HG02610 (cell line): ENCODE measurements at regions not wholly inside any gene's neighbourhood (a gene's known extent, or its start where the extent isn't known, plus 50 kb on each side); places are given as distances from the start of the nearest gene placed in this dataset.
A peak's percentile ranks its signal among the peaks of the same experiment; 100 is the strongest.

Experiments
- ATAC-seq: cut with Tn5 transposase; IDR thresholded peaks from one replicate; pipeline ENCODE4 v1.9.1; 2021; ENCODE audit warnings: mild to moderate bottlenecking, moderate library complexity; ENCODE audit not compliant: unreplicated experiment

DNA sequence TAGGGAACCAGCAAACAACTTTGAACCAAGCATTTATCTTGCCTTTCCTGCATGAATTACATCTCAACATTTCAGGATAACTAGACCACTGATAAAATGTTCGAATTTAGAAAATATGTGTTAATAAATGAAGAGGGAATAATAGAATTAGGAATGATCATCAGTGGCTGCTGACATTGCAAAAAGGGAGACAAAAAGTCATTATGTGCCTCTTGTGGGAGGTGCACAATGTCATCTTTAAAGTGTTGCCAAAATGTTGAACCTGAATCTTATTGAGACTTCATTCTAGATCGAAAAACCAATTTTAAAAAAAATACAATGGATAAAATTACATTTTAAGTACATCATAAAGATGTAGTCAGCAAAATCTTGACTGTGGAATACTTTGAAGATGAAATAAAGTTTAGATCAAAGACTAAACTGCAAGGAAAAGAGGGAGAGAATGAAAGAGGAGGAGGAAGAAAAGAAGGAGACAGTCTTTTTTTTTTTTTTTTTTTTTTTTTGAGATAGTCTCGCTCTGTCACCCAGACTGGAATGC is 299.3 kb downstream of the FBXW7 start:
- no peak for ATAC-seq

DNA sequence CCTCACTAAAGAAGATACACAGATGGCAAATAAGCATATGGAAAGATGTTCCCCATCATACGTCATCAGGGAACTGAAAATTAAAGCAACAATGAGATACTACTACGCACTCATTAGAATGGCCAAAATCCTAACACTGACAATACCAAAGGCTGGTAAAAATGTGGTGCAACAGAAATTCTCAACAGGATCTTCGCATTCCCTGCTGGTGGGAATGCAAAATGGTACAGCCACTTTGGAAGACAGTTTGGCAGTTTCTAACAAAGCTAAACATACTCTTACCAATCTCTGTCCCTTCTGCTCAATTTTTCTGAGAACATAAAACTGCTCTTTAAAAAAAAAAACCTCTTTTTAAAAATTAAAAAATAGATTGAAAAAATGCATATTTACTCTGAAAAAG is 300.2 kb downstream of the FBXW7 start:
- ATAC-seq: no peak

DNA sequence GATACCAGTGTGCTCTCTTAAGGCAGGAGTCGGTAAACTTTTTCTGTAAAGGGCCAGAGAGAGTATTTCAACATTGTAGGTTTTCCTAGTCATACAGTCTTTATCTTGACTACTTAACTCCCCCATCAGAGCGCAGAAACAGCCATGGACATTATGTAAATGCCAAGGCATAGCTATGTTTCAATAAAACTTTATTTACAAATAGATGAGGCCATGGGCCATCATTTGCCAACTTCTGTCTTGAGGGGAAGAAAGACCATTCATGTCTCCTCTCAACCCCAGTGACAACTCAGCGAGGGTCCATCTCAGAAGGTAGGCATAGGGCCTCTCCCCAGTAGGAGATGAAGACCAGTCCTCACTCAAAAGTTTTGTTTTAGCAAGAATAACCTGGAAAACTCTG is 301.3 kb downstream of the FBXW7 start:
- no peak for ATAC-seq

DNA sequence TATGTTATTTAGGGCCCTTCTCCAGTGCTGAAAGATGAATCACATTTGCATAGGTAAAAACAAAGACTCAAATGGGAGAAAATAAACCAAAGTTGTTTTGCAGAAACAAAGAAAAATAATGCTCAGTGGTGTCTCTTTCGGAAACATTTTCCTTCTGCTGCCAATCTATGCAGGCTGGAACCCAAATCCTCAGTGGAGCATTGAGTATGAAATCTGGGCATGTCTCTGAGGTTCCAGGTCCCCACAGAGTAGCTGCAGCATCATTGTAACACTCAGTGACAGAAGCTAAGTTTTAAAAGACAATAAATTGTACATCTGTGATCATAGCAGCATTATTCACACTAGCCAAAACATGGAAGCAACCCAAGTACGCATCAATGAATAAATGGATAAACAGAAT is 303.6 kb downstream of the FBXW7 start:
- no peak for ATAC-seq

DNA sequence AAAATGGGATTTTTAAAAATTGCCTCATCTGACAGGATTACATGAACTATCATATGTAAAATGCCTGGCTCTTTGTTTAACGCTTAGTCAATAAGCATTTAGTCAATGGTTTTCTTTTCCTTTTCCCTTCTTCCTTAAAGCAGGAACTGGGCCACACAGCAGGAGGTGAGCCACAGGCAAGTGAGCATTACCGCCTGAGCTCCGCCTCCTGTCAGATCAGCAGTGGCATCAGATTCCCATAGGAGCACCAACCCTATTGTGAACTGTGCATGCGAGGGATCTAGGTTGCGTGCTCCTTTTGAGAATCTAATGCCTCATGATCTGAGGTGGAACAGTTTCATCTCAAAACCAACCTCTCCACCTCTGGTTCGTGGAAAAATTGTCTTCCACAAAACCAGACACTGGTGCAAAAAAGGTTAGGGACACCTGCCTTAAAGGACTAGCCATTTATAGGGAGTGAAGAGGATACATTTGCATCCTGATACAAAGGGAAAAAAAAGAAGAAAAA is 306.1 kb downstream of the FBXW7 start:
- no peak for ATAC-seq

DNA sequence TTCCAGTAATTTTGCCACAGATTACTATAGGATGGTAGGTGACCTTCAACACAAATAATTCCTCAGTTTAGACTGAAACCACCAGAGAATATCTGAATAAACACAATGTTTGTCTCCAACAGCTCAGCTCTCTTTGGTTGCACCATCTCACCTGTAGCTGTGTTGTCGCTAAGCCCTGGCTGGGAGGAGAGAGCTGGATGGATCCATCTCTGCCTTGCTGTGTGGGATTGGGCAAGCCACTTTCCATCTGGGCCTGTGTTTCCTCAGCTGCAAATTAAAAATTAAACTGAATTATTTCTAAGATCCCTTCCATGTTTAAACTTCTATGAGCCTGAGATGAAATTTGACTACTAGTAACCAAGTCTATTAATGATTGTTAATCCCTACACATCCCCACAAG is 310.2 kb downstream of the FBXW7 start:
- ATAC-seq: no peak

DNA sequence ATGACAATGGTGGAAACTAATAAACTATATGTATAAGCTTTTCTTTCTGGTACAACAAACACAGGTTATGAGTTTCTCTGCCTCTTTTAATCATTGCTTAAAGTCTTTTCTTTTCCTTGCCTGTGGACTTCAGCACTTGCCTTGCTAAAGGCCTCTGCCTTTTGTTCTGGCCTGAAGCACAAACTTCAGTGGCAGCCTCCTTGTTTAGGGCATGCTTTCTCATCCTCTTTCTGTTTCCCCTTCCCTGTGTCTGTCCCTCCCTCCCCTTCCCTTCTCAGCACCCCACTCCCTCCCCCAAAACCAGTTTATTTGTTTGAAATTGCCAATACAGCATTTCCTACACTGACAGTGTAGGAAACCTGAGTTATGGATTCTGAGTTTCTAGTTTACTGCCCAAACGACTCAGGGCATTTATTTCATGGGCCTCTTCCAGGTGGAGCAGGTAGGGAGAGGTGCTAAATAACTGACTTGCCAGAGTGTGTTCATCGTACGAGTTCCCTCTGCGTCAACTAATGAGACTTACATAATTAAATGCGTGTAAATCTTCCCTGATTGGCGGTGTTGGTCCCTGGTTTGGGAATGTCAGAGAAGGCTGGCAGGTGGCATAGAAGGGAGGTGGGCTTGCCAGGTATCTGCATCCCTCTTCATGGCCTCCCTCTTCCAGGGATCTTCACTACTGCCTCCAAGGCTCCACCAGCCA is 311.0 kb downstream of the FBXW7 start:
- ATAC-seq: no peak

DNA sequence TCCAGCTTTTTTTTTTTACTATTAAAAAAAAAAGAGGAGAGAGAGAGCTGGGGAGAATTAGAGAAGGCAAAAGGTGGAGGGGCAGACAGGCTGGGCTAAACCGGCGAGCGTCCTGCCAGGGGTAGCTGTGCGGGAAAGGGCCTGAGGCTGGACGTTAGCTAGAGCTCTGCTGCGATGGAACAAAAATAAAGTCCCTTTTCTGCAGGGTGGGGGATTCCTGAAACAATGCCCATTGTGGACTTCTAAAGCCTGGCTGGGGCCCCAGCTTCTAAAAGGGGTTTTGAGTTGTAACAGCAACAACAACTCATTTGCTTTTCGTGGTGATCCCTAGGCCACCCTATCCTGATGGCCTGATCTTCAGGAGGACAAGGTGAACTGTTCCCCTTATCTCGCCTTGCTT is 311.7 kb downstream of the FBXW7 start:
- no peak for ATAC-seq

DNA sequence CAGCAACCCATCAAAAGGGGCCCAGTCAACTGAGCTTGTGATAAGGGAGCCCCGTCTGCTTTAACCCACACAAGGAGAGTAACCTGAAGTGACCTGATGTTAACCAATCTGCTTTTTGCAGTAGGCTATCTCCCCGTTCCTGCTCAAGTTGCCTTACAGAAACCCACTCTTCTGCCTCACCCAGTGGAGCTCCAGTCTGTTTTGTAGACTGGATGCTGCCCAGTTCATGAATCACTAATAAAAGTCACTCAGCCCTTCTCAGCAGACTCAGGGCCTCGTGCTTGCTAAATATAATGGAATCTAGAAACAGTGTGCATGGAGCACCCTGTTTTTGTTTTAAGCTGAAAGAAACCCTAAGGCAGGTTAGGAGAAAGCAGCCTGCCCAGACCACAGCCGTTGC is 312.3 kb downstream of the FBXW7 start:
- ATAC-seq: no peak

DNA sequence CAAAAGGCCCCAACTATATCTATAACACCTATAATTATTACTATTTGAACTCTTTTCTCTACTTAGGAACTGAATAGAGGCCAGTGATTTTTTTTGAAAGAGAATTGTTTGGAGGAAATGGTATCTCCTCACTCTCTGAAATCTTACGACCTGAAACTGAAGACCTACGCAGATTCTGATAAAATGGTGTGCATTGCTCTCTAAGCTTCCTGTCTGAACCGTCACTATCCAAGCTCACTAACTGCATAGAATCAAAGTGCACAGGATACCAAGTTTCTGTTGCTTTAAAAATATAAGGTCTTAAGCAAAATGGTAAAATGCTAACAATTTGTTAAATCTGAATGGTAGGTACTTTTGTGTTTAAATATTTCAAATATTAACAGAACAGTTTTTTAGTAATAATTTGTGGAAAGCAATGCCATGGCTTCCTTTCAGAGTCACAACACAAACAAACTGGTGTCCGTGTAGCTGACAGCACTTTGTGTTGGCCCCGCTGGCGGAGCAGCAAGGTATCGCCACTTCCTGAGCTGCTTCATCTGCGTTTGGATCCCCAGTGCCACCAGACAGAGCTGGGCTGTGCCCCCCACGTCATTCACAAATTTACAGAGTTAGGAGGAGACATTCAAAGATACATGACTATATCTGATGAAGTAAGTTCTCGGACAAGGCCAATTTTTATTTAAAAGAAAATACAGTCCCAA is 313.9 kb downstream of the FBXW7 start:
- ATAC-seq: no peak

DNA sequence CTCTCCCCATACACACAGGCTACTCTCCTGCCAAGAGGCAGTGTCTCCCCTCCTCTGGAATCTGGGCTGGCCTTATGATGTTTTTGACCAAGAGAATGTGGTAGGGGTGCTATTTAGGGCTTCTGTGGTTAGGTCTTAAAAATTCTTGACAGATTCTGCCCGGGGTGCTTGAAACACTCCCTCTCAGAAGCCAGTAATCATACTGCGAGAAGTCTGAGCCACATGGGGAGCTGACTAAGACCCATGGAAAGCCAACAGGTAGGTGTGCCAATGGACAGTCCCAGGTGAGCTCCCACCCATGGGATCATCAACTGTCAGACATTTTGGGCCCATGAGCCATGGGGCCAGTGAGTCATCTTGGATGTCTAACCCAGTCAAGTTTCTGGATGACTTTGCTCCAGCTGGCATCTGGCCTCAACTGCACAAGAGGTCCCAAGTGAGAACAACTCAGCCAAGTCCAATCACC is 315.7 kb downstream of the FBXW7 start:
- ATAC-seq: peak; percentile 88

DNA sequence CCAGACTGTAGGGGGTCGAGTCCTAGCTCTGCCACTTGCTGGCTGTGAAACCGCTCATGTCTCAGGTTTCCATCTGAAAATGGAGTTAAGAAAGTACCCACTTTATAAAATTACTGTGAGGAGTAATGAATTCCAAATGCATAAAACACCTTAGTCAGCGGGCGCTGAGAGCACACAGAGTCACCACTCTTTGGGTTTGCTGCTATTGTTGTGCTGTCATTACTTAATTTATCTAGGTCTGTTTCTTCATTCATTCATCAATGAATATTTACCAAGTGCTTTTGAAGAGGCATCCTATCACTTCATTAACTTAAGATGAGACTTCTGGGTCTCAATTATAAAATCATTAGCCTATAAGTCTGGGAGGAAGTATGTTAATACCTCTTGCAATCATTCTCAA is 317.3 kb downstream of the FBXW7 start:
- ATAC-seq: no peak

DNA sequence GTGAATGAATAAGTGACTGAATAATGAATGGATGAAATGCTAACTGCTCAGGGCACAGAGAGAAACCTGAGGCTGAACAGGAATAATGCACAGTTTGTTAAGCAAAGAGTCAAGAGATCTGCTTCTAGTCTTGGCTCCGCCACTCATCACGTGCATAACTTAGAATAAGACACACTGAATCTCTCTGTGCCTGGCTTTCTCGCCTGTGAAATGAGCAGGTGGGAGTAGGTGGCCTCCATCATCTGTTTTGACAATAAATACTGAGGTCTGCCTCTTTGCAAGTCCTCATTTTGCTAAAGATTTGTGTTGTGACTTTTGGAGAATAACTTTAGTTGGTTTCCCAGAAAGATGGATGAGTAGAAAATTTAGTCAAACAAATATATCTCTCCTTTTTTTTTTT is 318.0 kb downstream of the FBXW7 start:
- no peak for ATAC-seq

DNA sequence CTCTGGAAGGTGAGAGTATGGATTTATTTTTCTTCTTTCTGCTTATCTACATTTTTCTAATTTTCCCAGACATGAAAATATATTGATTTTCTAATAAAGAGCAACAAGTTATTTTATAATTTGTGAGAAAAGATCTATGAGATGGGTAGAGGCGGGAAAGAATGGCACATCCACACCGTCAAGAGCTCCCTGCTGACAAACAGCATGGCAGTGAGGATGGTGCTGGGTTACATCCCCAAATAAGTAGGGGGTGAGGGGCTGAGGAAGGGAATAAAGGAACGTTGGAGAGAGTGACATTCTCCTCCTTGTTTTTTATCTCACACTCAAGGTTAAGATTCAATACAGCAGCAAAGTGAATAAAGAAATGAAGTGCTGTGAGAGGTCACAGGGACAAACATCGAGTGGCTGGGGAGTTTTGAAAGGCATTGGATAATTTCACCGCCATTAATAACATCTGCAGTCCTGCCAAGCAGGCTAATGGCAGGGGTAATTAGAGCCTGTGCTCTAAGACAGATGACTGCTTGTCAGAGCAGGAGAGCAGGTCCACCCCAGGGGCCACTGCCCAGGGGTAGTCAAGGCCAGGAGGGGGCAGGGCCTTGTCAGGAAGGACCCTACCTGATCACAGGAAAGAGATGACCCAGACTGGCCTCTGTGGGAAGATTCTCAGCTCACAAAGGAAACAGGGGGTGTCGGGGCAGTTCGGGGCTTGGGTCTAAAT is 323.8 kb downstream of the FBXW7 start:
- ATAC-seq: no peak

DNA sequence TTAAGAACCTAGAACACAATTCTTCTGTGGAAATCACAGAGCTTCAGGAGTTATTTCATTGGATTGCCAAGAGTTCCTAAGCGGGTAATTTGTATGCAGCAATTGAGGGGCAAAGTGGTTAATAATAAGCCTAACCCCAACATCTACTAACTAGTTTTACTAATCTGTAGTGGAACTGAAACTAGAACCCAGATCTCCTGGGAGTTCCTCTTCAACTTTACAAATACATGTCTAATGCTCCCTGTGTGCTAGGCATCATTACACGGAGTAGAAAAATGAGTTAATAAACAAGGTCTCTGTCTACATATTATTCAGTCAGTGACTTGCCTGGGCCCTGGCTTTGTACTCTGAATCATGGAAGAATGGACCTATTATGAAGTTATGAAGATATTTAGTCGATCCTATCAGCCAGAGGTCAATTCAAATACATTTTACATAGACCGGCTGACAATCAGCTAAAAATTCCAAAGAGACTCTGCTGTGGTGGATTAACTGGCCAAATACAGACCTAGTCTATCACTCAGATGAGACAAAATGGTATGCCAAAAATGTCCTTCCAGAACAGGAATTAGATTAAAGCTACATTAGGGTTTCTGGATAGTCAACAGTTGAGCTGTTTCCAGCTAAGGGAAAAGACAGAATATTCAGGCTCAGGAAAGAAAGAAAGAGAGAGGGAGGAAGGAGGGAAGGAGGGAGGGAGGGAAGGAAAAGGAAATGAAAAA is 326.0 kb downstream of the FBXW7 start:
- ATAC-seq: peak; percentile 68

DNA sequence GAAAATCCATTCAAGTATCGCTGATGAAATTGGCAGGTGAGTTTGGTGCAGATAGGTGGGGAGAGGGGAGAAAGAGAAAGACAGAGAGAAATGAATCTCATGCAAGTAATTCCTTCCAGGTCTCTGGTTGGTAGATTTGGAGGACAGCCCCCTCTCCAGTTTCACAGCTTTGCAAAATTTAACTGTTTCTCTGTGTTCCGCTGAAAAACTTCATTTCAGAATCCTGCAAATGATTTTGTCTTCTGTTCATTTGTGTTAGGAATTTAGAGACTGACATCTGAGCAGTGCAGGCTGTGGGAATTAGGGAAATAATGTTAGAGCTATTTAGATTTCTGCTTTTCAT is 328.5 kb downstream of the FBXW7 start:
- ATAC-seq: no peak

DNA sequence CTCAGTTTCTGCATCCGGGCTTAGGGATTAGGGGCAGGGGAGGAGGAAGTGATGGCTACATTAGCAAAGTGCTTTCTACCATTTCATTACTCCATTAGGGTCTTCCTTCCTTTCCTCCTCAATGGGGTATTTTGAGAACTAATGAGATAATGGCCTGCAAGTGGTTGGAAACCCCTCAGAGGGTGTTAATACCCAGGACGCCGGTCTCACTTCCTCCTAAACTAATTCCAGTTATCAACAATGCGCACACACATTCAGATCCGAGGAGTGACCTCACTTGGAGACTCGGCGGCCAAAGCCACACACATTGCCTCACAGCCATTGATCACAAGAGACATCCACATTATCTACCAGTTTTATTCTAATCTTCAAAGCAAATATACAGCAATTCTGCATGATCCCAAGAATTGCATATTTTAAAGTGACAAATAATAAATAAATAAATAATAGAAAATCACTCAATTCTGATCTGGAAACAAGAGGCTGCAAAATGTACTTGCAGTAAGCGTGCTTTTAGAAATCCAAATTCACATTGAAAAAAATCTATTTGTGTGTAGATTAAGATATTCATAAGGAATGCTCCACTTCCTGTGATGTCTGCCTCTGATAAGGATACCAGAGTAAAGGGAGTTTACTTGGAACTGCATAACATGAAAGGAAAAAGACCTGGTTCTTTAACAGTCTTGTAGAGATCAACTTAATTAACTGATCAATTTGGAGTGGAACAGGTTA is 329.1 kb downstream of the FBXW7 start:
- ATAC-seq: no peak

DNA sequence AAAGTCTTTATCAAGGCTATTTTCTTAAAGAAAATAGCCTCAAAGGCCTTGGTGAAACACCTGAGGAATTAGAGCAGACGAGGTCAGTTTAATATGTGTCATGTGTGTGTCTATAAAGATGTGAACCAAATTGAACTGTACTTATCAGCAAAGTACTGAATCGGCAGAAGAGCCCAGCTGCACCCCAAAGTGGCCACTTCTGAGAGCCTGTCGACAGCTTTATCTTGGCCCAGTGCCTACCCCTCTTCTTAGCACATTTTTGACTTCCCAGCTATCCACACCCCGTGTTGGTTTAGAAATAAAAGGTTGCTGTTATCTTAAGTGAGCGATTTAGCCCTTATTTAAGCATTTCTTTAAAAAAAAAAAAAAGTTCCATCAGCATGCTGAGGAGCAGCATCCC is 329.7 kb downstream of the FBXW7 start:
- ATAC-seq: no peak

DNA sequence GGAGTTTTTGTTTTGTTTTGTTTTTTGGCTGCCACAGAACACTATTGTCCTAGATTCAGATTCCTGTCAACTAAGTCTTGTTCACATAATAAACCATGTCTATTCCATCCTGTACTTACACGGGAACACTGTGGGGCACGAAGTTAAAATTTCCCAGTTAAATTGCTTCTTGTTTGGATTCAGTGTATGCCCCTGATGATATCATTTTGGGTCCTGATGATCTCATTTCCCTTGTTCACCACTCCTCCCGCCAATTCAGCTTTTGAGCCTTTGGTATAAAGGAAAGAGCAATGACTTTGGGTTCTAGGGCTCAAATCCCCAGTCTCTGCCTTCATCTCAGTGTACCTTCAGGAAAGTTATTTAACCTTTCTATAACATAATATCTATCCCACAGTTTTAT is 333.5 kb downstream of the FBXW7 start:
- no peak for ATAC-seq
